Lung (tissue), 11 donors: ENCODE measurements at regions not wholly inside any gene's neighbourhood (a gene's known extent, or its start where the extent isn't known, plus 50 kb on each side); places are given as distances from the start of the nearest gene placed in this dataset.
"Not testable (repeated sequence)": the region's sequence is repeated elsewhere in the genome, so short reads cannot be mapped to it uniquely, and the experiment has no call there.

Experiments used
- ATAC-seq: fragments of 200-7000 bp; cut with Tn5 transposase; one replicate; pipeline ENCODE4 v1.9.1; 2020; ENCODE audit warnings: moderate number of reproducible peaks; ENCODE audit not compliant: insufficient read depth, low FRiP score
- DNase-seq, 3 donors: peaks; one replicate each; pipeline ENCODE4 v3.0.0-alpha.2; 2013 to 2017
- H3K27ac ChIP-seq, 2 donors: one replicate each; pipeline ENCODE4 v1.5.1; 2013; ENCODE audit warnings: mild to moderate bottlenecking in 2 of 2, moderate library complexity in 2 of 2, control low read depth in 1 of 2, inconsistent platforms in 1 of 2, low read depth in 1 of 2, low read length in 1 of 2
- H3K27me3 ChIP-seq, 3 donors: one replicate each; pipeline ENCODE4 v1.5.1; 2013; ENCODE audit warnings: low read length in 2 of 3; ENCODE audit not compliant: control insufficient read depth in 3 of 3, insufficient read depth in 3 of 3
- H3K36me3 ChIP-seq, 4 donors: one replicate each; pipeline ENCODE4 v1.5.1; 2013; ENCODE audit warnings: low read length in 4 of 4, mild to moderate bottlenecking in 1 of 4, moderate library complexity in 1 of 4; ENCODE audit not compliant: control insufficient read depth in 4 of 4, insufficient read depth in 4 of 4
- H3K4me1 ChIP-seq, 5 donors: one replicate each; pipeline ENCODE4 v1.5.1; 2013; ENCODE audit warnings: low read length in 5 of 5, mild to moderate bottlenecking in 2 of 5, moderate library complexity in 1 of 5; ENCODE audit not compliant: control insufficient read depth in 5 of 5, insufficient read depth in 5 of 5
- H3K4me3 ChIP-seq: one replicate; pipeline ENCODE4 v1.5.1; 2013; ENCODE audit warnings: mild to moderate bottlenecking, control low read depth, moderate library complexity
- H3K9ac ChIP-seq, 2 donors: one replicate each; pipeline ENCODE4 v1.5.1; 2013; ENCODE audit warnings: low read length in 2 of 2, control low read depth in 1 of 2; ENCODE audit not compliant: insufficient read depth in 1 of 2
- H3K9me3 ChIP-seq, 4 donors: one replicate each; pipeline ENCODE4 v1.5.1; 2013; ENCODE audit warnings: low read length in 3 of 4, mild to moderate bottlenecking in 1 of 4, moderate library complexity in 1 of 4; ENCODE audit not compliant: control insufficient read depth in 4 of 4, insufficient read depth in 3 of 4
- WGBS, 2 donors: extraction: QIAGEN DNeasy Blood & Tissue Kit; methylation state at CpG; one replicate each; pipeline ENCODE4 v1.1.7; 2013; 5-methylcytosine and 5-hydroxymethylcytosine counted together
- TF ChIP-seq, protein P1 (sequence below): IDR thresholded peaks from 2 replicates; pipeline ENCODE4 v1.5.1; 2012; ENCODE audit warnings: mild to moderate bottlenecking; ENCODE audit errors: control extremely low read depth, extremely low read depth
- donor health status: control.
- donor health status: control.
- donor health status: Bipolar disorder and iron deficiency.
- donor health status: healthy.
- donor health status: DM: yes; HTN: yes; CAD: no.

DNA sequence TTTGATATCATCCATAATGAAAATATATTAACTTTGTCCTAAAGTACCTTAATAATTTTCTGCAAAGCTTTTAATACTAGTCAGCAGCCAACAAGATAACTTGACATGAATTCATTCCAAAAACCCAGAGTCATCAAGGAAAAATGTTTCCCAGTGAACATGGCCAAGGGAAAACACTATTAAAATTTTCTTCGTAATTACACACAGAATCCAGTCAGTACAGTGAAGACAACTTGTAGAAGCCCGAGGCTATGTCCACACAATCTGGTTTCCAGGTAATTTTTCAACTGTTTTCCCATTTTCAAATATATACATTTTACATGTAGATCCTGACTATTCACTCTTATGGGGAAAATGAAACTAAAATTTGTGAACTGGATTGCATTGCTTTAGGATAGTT is 600.9 kb downstream of the CDH8 start:
- TF ChIP-seq, protein P1, sequence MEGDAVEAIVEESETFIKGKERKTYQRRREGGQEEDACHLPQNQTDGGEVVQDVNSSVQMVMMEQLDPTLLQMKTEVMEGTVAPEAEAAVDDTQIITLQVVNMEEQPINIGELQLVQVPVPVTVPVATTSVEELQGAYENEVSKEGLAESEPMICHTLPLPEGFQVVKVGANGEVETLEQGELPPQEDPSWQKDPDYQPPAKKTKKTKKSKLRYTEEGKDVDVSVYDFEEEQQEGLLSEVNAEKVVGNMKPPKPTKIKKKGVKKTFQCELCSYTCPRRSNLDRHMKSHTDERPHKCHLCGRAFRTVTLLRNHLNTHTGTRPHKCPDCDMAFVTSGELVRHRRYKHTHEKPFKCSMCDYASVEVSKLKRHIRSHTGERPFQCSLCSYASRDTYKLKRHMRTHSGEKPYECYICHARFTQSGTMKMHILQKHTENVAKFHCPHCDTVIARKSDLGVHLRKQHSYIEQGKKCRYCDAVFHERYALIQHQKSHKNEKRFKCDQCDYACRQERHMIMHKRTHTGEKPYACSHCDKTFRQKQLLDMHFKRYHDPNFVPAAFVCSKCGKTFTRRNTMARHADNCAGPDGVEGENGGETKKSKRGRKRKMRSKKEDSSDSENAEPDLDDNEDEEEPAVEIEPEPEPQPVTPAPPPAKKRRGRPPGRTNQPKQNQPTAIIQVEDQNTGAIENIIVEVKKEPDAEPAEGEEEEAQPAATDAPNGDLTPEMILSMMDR = no peak
- Histone ChIP-seq H3K27me3 (no peaks in the 10 kb centered on the region), H3K4me3 (no peak overlapping the region), H3K27ac (no peak overlapping the region), H3K9ac (no peak overlapping the region), H3K4me1 (no peaks in the 10 kb centered on the region), H3K9me3 (no peaks in the 10 kb centered on the region), H3K36me3 (no peaks in the 10 kb centered on the region)
- WGBS, 2 donors = 73 to 74% methylated on average over 2 of the region's 2 CpGs
- ATAC-seq (no peak), DNase-seq (peak in 1 of 3 donors; percentile 1)

DNA sequence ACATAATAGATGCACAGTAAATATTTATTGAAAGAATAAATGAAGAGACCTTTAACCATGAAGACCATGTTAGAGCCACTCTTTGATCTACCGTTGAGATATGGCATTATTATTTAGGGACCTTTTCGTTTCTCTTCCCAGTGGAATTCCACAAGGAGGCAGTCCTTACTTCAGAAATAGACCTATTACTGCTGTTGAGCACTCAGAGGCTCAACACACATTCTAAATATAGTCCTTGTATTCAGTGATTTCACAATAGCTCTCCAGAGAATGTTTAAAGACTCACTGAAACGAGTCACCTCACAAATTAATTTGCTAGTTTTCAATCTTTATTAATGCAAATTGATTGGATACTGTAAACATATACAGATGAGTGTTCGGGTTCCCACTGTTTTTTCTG is 603.8 kb downstream of the CDH8 start:
- H3K9ac ChIP-seq = no peak overlapping the region
- no peaks in the 10 kb centered on the region for H3K36me3 ChIP-seq
- peak in 1 of 3 donors; percentile 2 for DNase-seq
- ATAC-seq = peak; percentile 58
- TF ChIP-seq, protein P1 = no peak
- no peaks in the 10 kb centered on the region for H3K4me1 ChIP-seq
- no peak overlapping the region for H3K27ac ChIP-seq
- no peak overlapping the region for H3K4me3 ChIP-seq
- 39 to 59% methylated on average over 4 of the region's 4 CpGs for WGBS, 2 donors
- no peaks in the 10 kb centered on the region for H3K27me3 ChIP-seq
- H3K9me3 ChIP-seq = no peaks in the 10 kb centered on the region

DNA sequence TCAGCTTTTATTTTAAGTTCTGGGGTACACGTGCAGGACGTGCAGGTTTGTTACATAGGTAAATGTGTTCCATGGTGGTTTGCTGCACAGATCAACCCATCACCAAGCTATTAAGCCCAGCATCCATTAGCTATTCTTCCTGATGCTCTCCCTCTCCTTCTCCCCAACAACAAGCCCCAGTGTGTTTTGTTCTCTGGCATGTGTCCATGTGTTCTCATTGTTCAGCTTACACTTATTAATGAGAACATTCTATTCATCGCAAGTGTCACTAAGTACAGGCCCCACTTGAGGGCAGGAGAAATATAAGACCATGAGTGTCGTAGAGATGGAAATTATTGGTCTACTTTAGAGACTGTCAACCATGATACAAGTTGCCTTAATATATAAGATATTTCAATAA is 615.1 kb downstream of the CDH8 start:
- no peaks in the 10 kb centered on the region for H3K4me1 ChIP-seq
- 91 to 93% methylated on average over 4 of the region's 4 CpGs for WGBS, 2 donors
- no peak for ATAC-seq
- no peaks in the 10 kb centered on the region for H3K9me3 ChIP-seq
- no peaks in the 10 kb centered on the region for H3K27me3 ChIP-seq
- no peaks in the 10 kb centered on the region for H3K36me3 ChIP-seq
- H3K4me3 ChIP-seq = no peak overlapping the region
- no peak overlapping the region for H3K9ac ChIP-seq
- no peak for DNase-seq
- H3K27ac ChIP-seq = no peak overlapping the region
- TF ChIP-seq, protein P1 = no peak

DNA sequence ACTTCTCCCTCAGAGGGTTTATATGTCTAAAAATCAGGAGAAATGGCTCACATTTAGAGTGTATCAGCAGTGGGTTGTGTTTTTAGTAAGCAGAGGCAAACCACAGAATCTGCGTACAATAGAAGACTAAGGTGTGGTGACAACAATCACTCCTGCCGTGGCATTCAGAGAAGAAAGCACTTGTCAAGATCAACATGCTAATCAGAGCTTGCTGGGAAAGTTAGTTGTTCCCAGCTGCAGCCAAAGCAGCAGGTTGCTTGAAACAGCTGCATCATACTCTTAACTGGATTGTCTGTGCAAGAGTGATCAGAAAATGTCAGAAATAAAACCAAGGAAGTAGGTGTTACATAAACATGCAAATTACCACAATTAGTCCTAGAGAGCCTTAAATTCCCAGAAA is 616.4 kb downstream of the CDH8 start:
- H3K9ac ChIP-seq = no peak overlapping the region
- WGBS, 2 donors = 51 to 61% methylated on average over 2 of the region's 2 CpGs
- no peak for ATAC-seq

GRCh38 chr16:61418802-61419201 is 617.4 kb downstream of the CDH8 start:
- H3K9me3 ChIP-seq, H3K9ac ChIP-seq, DNase-seq, H3K27me3 ChIP-seq, H3K36me3 ChIP-seq, H3K27ac ChIP-seq, H3K4me3 ChIP-seq, H3K4me1 ChIP-seq, ATAC-seq: not testable (repeated sequence)

More for the DNA sequence above, 616.4 kb downstream of the CDH8 start:
- Histone ChIP-seq H3K36me3 (no peaks in the 10 kb centered on the region), H3K27me3 (no peaks in the 10 kb centered on the region), H3K27ac (no peak overlapping the region), H3K9me3 (no peaks in the 10 kb centered on the region), H3K4me1 (no peaks in the 10 kb centered on the region), H3K4me3 (no peak overlapping the region)
- DNase-seq = no peak
- TF ChIP-seq, protein P1 = no peak
